HG02840 (cell line): ENCODE measurements at regions not wholly inside any gene's neighbourhood (a gene's known extent, or its start where the extent isn't known, plus 50 kb on each side); places are given as distances from the start of the nearest gene placed in this dataset.
"Not testable (repeated sequence)": the region's sequence is repeated elsewhere in the genome, so short reads cannot be mapped to it uniquely, and the experiment has no call there.

Experiments used
- ATAC-seq: cut with Tn5 transposase; IDR thresholded peaks from one replicate; pipeline ENCODE4 v1.9.1; 2021; ENCODE audit warnings: mild to moderate bottlenecking, moderate library complexity, moderate number of reproducible peaks; ENCODE audit not compliant: unreplicated experiment, low FRiP score

DNA sequence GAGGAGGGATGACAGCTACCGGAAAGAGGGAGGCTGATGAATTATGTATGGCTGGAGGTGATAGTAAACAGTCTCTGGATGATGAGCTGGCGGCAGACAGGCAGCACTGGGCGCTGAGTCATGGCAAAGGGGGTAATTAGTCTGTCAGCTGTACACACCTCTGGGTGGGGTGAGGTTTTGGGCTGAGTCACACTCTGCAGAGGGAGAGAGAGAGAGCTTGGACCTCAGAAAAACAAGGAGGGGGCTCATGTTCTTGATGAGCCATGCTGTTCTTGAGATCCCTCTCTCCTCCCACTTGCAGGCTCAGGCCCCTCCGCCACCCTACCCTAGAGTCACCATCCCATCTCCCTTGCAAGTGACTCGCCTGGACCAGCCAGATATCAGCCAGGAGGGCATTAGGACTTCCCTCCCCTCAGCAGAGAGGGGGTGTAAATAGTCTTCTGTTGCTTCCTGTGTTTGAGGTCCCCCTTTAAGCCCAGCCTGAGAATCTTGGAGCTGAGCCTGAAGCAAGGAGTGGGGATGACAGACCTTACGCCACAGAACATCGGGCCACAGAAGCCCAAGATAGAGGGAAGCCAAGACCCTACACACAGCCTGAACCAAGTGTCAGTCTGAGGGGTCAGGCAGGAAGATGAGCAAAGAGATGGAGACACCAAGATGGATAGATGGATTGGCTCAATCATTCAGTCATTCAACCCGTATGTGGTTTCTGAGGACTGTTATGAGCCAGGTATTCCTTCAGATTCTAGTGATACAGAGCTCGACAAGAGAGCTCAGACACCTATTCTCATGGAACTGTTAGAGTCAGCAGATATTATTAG is 383.2 kb upstream of the CCL2 start:
- ATAC-seq = no peak

DNA sequence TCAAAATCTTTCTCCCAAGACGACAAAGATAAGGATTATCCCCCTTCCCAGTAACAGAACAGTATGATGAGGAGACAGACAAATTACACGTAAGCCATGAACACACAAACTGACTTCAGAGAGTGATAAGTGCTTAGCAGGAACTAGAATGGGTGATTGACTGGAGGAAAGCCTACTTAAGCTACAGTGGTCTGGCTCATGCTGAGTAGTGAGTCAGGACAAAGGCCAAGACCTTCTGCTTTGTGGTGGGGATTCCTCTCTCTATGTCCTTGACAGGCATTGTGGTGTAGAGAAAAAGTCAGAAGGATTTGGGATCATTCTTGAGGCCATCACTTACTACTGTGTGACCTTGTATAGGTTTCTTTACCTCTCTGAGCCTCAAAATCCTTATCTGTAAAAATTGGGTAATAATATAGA is 381.9 kb upstream of the CCL2 start:
- no peak for ATAC-seq

DNA sequence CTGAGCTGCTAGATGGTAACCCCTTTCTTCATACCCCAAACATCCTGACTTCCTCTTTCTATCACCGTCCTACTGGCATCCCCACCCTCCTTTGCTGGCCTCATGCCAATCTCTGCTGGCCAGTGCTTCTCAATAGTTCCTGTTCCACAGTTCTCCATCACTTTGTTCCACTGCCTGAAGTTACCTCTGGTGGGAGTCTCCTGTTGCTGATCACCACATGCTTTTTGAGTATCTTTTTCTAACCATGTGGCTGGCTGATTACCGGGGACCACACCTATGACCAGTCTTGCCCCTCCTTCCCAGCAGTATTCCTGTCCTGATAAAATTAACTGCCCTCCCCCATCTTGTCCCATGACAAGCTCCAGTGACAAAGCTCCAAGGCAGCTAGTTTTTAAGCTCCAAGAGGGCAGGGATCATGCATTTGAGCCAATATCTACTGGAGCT is 380.4 kb upstream of the CCL2 start:
- ATAC-seq = no peak

DNA sequence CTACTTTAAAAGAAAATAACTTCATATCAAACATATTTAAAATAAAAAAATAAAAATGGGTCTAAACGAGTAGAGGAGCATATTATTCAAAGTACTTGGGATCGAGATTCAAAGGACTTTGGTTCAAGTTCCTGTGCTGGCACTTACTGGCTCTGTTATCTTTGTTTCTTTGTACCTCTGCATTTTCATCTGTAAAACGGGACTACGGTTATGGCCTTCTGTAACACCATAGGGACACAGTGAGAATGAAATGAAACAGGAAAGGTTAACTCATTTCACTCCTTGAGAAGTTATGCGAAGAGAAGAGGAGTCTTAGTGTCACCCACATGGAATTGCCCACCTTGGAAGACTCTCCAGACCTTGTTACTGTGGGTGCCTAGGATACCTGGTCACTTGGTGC is 379.1 kb upstream of the CCL2 start:
- ATAC-seq = no peak

DNA sequence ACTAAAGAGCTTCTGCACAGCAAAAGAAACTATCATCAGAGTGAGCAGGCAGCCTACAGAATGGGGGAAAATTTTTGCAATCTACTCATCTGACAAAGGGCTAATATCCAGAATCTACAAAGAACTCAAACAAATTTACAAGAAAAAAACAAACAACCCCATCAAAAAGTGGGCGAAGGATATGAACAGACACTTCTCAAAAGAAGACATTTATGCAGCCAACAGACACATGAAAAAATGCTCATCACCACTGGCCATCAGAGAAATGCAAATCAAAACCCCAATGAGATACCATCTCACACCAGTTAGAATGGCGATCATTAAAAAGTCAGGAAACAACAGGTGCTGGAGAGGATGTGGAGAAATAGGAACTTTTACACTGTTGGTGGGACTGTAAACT is 372.8 kb upstream of the CCL2 start:
- ATAC-seq = not testable (repeated sequence)

DNA sequence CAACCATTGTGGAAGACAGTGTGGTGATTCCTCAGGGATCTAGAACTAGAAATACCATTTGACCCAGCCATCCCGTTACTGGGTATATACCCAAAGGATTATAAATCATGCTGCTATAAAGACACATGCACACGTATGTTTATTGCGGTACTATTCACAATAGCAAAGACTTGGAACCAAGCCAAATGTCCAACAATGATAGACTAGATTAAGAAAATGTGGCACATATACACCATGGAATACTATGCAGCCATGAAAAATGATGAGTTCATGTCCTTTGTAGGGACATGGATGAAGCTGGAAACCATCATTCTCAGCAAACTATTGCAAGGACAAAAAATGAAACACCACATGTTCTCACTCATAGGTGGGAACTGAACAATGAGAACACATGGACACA is 372.4 kb upstream of the CCL2 start:
- ATAC-seq = not testable (repeated sequence)

DNA sequence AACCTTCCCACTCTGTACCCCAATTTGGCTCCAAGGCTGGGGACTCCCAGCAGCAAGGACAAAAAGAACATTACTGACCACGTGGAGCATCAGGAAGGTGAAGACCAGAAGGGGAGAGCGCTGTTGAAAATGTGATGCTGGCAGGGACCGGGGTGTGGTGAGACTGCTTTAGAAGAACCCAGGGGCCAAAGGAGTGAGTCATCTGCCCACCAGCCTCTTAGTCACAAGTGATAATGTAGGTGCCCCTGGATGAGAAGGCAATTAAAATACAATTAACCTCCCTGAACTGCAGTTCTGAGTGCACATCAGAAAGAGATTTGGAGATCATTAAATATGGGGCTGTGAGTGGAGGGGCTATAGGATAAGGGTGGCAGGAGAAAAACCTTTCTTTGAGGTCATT is 366.6 kb upstream of the CCL2 start:
- no peak for ATAC-seq

DNA sequence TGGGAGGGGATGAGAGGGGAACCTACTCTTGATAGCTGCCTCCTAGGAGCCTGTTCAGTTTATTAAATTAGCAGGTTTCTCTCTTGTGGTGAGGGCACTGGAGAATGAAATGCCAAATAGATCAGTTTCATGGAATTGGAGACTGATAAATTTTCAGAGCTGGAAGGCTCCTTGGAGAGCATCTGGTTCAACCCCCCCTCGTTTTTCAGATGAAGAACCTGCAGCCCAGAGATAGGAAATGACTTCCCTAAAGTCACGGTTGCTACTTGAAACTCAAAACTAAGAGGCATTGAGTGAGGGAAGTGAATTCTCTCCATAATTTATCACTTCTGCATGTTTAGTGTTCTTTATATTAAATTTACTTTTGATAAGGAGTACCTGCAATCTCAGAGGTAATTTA is 366.0 kb upstream of the CCL2 start:
- no peak for ATAC-seq

DNA sequence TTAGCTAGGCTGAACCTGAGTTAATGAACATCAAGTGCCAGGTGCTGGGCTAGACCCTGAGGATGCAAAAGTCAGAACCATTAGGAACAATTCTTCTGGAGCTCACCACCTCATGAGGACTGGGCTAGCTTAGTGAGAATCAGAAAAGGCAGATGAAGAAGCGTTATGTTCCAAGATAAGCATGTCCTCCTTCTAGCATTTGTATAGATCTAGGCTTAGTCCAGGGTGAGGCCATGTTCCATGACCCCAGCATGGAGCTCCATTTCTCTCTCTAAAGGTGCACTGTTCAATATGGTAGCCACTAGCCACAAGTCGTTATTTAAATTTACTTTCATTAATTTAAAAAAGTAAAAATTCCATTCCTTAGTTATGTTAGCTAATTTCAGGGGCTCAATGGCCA is 365.3 kb upstream of the CCL2 start:
- ATAC-seq = no peak

DNA sequence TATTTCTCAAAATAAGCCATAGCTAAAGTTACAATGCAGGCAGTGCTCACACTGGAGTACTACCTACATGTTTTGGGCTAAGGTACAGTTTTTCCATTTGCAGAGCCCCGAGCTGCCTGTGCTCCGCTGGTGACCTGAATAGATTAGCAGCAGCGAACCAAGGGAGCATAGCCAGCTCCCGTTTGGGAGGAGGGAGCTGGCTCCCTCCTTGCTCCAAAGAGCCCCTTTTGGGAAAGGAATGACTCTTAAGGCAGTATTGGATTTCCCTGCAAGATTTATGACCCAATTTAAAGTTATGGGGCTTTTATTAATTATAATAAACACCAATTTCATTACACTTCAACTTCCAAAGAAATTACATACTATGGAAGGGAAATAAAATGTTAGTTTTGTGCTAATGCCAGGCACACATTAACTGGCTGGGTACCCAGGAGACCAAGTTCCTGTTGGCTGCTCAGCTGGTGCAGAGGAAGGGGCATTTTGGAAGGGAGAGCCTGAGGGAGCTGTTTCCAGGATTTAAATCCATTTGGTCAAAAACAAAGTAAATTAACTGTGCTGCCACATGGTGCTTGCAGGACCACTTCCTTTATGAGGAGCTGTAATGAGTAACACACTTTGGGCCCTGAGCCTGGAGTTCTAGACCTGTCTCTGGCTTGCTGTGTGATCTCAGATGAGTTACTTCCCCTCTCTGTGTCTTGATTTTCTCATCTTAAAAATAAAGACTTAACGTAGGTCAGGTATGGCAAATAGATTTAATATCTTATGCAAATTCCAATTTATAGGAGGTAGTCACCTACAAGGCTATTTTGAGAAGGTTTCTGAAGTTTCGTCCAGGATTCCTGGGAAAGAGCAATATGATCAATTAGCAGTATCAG is 362.1 kb upstream of the CCL2 start:
- no peak for ATAC-seq

DNA sequence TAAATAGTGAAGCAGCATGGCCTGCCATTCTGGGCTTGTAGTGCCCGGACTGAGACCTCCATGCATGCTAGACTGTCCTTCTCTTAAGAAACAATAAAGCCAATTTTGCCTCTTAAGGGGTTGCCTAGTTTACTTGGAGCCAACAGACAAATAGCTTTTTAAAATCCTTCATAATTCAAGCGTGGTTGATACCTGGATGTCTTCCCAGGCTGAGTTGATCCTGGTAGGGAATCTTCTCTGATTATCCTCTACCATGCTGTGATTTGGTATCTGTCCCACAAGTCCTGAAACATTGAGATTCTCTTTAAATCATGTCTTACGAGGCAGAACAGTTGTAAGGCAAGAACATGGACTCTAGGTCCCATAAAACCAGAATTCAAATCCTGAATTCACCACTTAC is 359.6 kb upstream of the CCL2 start:
- no peak for ATAC-seq

DNA sequence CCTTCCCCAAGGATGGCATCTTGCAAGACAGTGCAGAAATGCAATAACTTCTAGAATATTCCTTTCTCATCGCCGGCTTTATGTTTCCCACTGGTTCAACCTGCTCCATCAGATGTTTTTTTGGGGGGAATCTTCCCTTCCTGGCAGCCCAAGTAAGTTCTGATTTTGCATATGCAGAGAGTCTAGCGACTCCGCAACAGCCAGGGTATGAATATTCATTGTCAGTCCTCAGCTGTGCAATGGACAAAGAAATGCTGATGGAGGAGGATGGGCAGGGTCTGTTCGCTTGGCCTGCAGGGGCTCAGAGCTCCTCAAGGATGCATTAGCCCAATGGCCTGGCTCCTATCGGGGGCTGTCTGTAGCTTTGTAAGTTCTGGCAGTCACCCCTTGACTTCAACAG is 358.8 kb upstream of the CCL2 start:
- no peak for ATAC-seq

DNA sequence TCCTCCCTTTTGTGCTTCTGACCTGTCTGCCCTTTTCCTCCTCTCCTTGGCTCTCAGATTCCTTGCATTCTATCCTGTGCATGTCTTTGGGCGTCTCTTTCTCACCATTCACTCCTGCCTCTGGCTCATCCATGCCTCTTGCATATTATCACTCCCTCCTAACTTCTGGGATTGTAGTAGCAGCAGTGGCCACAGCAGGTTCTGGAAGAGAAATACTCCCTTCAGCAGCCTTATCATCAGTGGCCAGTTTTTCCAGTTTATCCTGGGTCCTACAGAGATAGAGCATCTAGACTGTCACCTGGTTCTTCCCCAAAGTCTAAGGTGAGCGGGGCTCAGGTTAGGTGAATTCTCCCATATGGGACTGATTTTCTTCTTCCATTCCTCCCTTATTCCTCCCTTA is 354.0 kb upstream of the CCL2 start:
- no peak for ATAC-seq

DNA sequence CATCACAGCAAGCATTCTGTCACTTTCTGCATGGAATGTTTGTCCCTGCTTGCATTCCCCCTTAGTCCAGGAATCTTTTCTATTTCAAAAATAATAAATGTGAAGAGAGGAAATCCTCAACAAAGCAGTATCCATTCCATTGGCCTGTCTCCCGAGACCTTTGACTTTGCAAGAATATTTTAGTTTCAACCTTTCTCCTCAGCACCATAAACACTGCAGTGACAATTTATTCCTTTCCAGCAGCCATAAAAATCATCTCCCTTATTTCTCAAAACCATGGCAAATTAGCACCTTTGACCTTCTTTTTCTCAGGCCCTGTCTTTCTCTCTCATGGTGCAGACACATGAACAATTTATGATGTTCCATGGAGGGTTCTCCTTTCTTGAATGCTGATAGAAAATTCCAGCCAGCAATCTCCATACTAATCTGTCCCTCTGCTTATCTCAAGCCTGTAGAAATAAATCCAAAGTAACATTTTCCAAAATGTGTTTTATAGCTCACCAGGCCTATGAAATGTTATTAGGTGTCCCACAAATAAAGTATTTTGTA is 352.1 kb upstream of the CCL2 start:
- no peak for ATAC-seq

DNA sequence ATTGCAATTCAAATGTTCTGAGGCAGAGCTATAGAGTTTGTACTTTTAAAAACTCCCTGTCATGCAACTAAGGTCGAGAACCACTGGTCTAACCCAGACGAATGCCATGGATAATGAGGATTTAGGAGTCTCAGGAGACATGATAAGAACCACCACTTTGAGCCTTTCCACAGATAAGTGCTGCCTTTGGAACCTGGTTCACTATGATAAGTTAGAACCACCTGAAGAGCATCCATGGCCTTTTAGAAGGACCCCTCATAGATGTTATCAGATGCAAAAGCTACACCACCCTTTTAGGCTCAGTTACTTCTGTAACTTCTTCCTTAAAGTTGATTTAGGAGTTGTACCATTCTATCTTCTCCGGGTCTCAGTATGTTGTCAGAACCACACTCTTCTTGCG is 350.6 kb upstream of the CCL2 start:
- no peak for ATAC-seq

DNA sequence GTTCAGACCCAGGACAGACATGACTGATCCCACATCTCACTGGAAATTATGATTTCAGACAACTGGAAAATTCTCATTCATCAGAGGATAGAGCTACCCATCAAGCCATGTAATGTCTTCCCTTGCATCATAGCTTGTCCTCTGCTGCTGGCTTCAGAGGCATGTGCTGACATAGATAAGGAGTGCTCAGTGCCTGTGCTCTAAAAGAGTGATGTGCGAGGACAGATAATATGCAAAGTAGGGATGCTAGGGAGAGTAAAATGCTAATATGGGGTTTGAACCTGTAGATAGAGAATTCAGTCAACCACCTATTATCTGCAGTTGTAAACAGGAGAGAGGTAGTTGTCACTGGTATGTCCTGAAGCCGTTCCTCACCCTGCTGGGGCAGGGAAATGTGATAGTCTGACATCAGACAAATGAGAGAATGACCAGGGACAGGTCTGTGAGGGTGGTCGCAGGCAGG is 349.7 kb upstream of the CCL2 start:
- ATAC-seq = no peak

DNA sequence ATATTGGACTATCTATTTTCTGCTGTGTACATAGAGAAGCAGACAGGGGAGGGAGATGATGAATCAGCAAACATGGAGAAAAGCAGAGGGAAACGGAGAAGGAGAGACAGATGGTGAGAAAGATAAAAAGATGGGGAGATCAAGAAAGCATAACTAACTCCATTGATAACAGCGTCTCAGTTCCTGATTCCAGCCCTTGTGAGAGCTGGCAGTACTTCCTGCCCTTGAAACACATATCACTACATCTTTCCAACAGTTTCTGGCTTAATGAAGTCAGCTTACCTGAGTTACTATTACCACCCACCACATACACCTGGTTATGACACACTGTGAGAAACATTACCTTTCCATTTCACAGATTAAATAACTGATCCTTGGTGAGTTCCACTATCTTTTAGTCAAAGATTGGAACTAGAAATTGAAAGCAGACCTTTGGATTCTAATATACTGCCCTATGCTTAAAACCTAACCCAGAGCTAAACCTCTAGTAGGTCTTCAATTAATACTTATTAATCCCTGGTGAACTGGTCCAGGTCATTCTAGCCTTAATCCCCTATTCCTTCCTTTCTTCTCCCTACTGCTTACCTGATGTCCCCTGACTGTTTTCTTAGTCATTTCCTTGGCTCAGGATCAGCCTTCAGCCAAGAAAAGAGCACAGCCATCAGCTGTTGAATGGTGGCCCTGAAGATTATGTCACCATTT is 346.6 kb upstream of the CCL2 start:
- no peak for ATAC-seq

DNA sequence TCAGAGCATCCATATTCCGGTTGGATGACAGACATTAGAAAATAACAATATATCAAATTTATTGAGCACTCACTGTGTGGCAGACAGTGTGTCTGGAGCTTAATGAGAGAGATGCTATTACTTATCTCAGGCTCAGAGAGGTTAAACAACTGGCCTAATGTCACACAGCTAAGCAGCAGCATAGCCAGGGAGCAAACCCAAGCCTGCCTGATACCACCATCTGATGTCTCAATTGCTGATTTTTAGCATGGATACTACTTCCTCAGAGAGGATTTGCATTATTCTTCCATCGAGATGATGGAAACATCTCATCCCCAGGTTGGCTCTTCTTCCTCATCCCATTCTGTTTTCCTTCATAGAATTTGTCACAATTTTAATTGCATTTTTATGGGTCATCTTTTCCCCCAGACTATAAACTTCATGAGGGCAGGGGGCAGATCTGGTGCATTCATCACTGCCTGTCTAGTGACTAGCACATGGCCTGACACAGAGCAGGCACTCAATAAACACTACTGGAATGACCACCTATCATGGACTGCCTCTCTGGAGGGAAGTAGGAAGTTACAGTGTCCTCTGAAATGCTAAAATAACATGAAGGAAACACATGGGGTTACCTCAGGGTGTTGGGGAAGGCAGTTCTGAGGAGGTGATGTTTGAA is 344.8 kb upstream of the CCL2 start:
- ATAC-seq = no peak

DNA sequence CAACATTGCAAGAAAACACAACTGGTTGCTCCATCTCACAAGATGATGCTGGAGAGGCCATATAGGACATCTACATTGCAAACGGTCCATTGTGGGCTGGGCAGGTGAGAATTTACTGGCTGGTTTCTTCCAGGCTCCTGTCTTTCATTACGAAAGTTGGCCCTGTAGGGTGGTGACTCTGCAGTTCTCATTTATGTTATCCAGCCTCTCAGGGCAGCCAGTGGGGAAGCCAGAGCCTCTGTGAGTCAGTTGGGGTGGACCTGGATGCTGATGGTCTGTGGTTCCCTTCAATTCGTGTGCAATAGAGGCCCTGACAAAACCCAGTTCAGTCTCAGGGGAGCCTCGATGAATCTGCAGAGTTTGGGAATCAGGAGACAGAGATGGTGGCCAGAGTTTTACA is 341.0 kb upstream of the CCL2 start:
- no peak for ATAC-seq

DNA sequence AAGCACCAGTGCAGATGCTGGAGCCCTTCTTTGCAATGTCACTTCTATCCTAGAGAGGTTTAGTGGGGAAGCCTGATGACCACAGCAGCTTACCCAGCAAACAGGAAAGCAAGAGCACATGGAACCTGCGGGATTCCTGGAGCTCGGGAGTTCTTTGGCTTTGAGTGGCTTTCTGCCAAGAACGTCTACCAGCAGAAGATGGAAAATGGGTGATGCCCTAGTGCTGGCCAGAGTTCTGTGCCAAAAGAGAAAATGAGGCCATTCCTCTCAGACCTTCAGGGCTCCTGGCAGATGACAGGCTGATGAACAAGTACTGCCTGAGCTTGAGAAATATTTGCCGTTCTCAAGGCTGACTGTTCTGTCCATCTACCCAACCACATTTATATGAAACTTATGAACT is 332.1 kb upstream of the CCL2 start:
- ATAC-seq = no peak
